Choroid plexus epithelial cell (primary cell): ENCODE measurements at regions not wholly inside any gene's neighbourhood (a gene's known extent, or its start where the extent isn't known, plus 50 kb on each side); places are given as distances from the start of the nearest gene placed in this dataset.

Experiments
- DNase-seq: peaks from one replicate; pipeline ENCODE4 v3.0.0-alpha.2; 2010; ENCODE audit warnings: low read depth
- H3K4me3 ChIP-seq: 2 replicates; pipeline ENCODE4 v1.5.1; 2011; ENCODE audit warnings: low read depth, mild to moderate bottlenecking, control low read depth, low read length, moderate library complexity
- TF ChIP-seq, protein P1 (sequence below): conservative IDR thresholded peaks from 2 replicates; pipeline ENCODE4 v1.5.1; 2011; ENCODE audit warnings: low read depth, mild to moderate bottlenecking, control low read depth, inconsistent platforms, low read length, moderate library complexity

DNA sequence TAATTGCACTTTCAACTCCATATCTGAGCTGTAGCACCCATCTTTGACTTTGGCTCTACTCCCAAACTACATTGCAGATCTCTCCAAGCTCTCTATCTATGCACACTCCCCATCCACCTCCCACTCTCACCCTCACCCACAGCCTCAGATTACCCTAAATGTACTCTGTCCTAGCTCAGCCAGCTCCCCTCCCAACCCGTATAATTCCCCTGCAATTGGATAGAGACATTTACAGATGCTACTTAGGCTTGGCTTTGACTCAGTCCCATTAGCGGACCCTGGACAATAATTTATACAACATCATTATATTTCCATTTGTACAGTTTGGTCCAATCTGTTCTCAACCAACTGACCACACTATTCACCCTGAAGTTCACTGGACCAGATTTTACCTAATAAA, 338.9 kb upstream of the ANO3 start:
- DNase-seq = no peak
- TF ChIP-seq, protein P1, sequence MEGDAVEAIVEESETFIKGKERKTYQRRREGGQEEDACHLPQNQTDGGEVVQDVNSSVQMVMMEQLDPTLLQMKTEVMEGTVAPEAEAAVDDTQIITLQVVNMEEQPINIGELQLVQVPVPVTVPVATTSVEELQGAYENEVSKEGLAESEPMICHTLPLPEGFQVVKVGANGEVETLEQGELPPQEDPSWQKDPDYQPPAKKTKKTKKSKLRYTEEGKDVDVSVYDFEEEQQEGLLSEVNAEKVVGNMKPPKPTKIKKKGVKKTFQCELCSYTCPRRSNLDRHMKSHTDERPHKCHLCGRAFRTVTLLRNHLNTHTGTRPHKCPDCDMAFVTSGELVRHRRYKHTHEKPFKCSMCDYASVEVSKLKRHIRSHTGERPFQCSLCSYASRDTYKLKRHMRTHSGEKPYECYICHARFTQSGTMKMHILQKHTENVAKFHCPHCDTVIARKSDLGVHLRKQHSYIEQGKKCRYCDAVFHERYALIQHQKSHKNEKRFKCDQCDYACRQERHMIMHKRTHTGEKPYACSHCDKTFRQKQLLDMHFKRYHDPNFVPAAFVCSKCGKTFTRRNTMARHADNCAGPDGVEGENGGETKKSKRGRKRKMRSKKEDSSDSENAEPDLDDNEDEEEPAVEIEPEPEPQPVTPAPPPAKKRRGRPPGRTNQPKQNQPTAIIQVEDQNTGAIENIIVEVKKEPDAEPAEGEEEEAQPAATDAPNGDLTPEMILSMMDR = no peak

DNA sequence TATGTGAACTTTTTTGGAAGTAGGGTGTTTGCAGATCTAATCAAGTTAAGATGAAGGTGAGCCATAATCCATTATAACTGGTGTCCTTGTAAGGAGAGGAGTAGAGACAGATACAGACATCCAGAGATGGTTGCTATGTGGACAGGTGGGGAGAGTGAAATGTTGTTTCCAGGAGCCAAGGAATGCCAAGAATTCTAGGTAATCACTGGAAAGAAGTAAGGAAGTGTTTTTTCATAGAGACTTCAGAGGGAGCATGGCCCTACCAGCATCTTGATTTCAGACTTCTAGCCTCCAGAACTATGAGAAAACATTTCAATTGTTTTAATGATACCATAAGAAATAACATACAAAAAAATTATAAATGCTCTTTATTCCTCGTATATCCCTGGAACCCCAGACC, 320.5 kb upstream of the ANO3 start:
- TF ChIP-seq, protein P1 = no peak
- no peak overlapping the region for H3K4me3 ChIP-seq

More for the DNA sequence above, 338.9 kb upstream of the ANO3 start:
- no peak overlapping the region for H3K4me3 ChIP-seq

DNA sequence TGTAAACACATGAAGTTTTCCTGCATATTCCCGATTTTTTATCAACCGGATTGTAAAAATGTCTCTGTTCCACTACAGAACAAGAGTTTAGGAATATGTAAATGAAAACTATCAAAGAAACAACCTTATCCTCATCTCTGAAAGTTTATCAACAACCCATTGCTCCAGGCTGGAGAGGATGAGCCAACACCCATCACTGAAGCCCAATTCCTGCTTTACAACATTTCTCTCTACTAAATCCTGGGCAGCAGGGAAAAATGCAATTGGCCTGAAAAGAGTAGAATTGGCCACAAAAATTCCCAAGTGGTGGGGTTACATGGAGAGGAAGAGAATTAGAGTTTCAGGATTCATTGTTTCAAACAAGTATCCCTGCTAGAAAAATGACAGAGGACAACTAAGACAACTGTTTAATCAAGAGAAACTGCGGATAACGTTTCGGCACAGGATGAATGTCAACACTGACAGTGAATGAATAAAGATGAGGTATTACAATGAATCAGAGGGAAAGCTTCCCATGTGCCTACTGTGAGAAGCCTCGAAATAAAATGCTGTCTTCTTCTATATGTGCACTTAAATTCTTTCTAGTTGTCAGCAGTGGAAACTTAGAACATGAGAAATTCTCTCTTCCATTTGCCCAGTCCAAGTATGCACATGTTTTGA, 317.3 kb upstream of the ANO3 start:
- H3K4me3 ChIP-seq = no peak overlapping the region
- TF ChIP-seq, protein P1 = no peak
- DNase-seq = no peak

More for the DNA sequence above, 320.5 kb upstream of the ANO3 start:
- DNase-seq = no peak

DNA sequence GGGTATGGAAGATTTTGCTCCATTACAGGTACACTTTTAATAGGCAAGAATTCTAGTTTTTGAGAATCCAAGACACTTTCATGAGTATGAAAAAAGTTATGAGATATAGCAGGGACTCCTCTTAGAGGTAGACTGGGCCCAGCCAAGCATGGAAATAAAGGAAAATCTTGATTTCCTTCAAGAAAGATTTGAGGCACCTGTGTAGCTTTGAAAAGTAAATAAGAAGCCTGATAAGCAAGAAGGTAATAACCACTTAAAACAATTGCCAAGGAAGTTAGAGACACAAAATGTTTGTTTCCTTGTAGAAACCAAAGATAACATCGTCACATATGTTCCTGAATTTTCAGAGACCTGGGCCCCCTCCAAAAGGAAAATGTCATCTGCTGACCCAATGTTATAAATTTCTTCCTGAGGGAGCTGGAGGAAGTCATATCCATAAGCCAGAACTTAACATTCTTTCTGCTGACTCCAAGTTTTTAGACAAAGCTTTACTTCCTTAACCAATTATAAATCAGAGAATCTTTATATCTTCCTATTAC, 314.5 kb upstream of the ANO3 start:
- no peak for DNase-seq
- TF ChIP-seq, protein P1 = no peak
- no peak overlapping the region for H3K4me3 ChIP-seq

DNA sequence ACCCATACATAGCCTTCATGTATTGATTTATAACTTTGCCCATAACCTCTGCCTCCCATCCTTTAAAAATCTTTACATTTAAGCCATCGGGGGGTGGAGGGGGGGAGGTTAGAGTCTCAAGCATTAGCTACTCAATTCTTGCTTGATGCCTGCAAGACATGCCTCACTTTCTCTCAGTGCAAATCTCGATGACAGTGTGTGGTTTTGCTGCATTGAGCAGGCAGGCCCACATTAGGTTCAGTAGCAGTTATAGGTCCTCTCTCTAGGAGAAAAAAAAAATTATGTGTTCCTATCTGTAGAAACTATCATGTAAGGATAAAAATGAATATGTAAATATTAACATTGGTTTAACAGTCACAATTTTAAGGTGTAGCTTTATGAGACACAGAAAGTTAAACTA, 314.0 kb upstream of the ANO3 start:
- TF ChIP-seq, protein P1 = no peak
- no peak overlapping the region for H3K4me3 ChIP-seq
- no peak for DNase-seq

DNA sequence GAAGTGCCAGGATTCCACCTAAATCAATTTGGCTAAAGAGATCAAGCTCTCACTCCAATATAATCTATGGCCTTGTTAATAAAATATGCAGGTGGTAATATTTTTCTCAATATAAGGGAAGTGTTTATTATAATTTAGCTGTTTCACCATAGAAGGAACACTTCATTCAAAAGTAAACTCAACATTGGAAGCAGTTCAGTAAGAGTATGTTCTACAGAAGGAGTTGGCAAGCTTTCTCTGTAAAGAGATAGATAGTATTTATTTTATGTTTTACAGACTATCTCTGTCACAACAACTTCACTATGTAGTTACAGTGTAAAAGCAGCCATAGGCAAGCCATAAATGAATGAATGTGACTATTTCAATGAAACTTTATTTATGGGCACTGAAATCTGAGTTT, 313.6 kb upstream of the ANO3 start:
- no peak overlapping the region for H3K4me3 ChIP-seq
- TF ChIP-seq, protein P1 = no peak
- no peak for DNase-seq

DNA sequence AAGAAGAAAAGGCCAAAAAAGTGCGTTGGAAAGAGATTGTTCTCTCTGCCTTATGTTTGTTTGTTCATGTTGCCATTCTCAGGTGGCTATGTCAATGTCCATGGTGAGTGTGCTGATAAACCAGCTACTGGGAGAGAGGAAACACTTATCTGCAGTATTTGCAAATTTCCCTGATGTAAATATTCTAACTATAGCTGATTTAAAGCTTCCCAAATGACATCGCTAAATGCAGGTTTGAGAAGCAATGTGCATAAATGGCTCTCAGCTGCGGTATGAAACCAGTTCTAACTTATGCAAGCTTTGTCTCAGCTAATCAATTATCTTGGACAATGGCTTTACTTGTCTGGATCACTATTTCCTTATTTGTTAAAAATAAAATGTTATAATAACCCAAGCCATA, 312.5 kb upstream of the ANO3 start:
- DNase-seq = no peak
- no peak overlapping the region for H3K4me3 ChIP-seq
- TF ChIP-seq, protein P1 = no peak
